ENCODE measurements at regions not wholly inside any gene's neighbourhood (a gene's known extent, or its start where the extent isn't known, plus 50 kb on each side); places are given as distances from the start of the nearest gene placed in this dataset.

GRCh38 chr3:184450547-184450946 lies 70.7 kb downstream of the CHRD start:
- no peak for TF ChIP-seq CTCF (IDR thresholded peaks at IDR 0.05; ENCODE audit: low read depth, low read length, poor library complexity, severe bottlenecking)
- TF ChIP-seq EZH2phosphoT487 (IDR thresholded peaks at IDR 0.05; ENCODE audit: borderline replicate concordance, low read length) = no peak
- Histone ChIP-seq H3K4me1 (ENCODE audit: control insufficient read depth, low read length) (no peaks in the 10 kb centered on the region), H3K27me3 (ENCODE audit: control insufficient read depth, low read length) (0 out of 2 replicates have a peak, but pooled peaks cover 1% of the 10 kb centered on the region), H3K4me2 (ENCODE audit: low read length) (no peak overlapping the region), H3K36me3 (ENCODE audit: control insufficient read depth, low read length) (no peaks in the 10 kb centered on the region), H3K9me2 (replicated peaks; ENCODE audit: control insufficient read depth, low read length) (no peaks in the 10 kb centered on the region), H3K27ac (ENCODE audit: low read depth, low read length) (no peak overlapping the region), H3K9me3 (ENCODE audit: control insufficient read depth, insufficient read depth, low read length) (no peaks in the 10 kb centered on the region), H3K79me2 (ENCODE audit: control insufficient read depth, low read length) (no peaks in the 10 kb centered on the region), H4K20me1 (ENCODE audit: control insufficient read depth, insufficient read depth, low read depth, low read length) (no peaks in the 10 kb centered on the region), H3K4me3 (ENCODE audit: low read length) (no peak overlapping the region), H3F3A (ENCODE audit: control insufficient read depth, insufficient read depth) (no peaks in the 10 kb centered on the region)

GRCh38 chr3:184453296-184453695 lies 73.4 kb downstream of the CHRD start:
- H3K4me1 ChIP-seq (ENCODE audit: control insufficient read depth, low read length) = no peaks in the 10 kb centered on the region
- no peak overlapping the region for H3K4me2 ChIP-seq (ENCODE audit: low read length)
- no peaks in the 10 kb centered on the region for H4K20me1 ChIP-seq (ENCODE audit: control insufficient read depth, insufficient read depth, low read depth, low read length)
- peaks cover 6% of the 10 kb centered on the region; the same call in 1 of the 2 replicates for H3K27me3 ChIP-seq (ENCODE audit: control insufficient read depth, low read length)
- no peaks in the 10 kb centered on the region for H3K9me2 ChIP-seq (replicated peaks; ENCODE audit: control insufficient read depth, low read length)
- H3K27ac ChIP-seq (ENCODE audit: low read depth, low read length) = no peak overlapping the region
- no peaks in the 10 kb centered on the region for H3K9me3 ChIP-seq (ENCODE audit: control insufficient read depth, insufficient read depth, low read length)
- TF ChIP-seq CTCF (IDR thresholded peaks at IDR 0.05; ENCODE audit: low read depth, low read length, poor library complexity, severe bottlenecking) (no peak), EZH2phosphoT487 (IDR thresholded peaks at IDR 0.05; ENCODE audit: borderline replicate concordance, low read length) (no peak)
- H3F3A ChIP-seq (ENCODE audit: control insufficient read depth, insufficient read depth) = no peaks in the 10 kb centered on the region
- no peaks in the 10 kb centered on the region for H3K79me2 ChIP-seq (ENCODE audit: control insufficient read depth, low read length)
- H3K36me3 ChIP-seq (ENCODE audit: control insufficient read depth, low read length) = no peaks in the 10 kb centered on the region
- no peak overlapping the region for H3K4me3 ChIP-seq (ENCODE audit: low read length)

- TF ChIP-seq CTCF (IDR thresholded peaks at IDR 0.05; ENCODE audit: low read depth, low read length, poor library complexity, severe bottlenecking) (no peak), EZH2phosphoT487 (IDR thresholded peaks at IDR 0.05; ENCODE audit: borderline replicate concordance, low read length) (no peak)
- no peaks in the 10 kb centered on the region for H3F3A ChIP-seq (ENCODE audit: control insufficient read depth, insufficient read depth)
Measured at GRCh38 chr3:184455991-184456390, 76.1 kb downstream of the CHRD start.

More at GRCh38 chr3:184455991-184456390, 76.1 kb downstream of the CHRD start:
- Histone ChIP-seq H4K20me1 (ENCODE audit: control insufficient read depth, insufficient read depth, low read depth, low read length) (no peaks in the 10 kb centered on the region), H3K79me2 (ENCODE audit: control insufficient read depth, low read length) (no peaks in the 10 kb centered on the region), H3K9me2 (replicated peaks; ENCODE audit: control insufficient read depth, low read length) (no peaks in the 10 kb centered on the region), H3K4me3 (ENCODE audit: low read length) (no peak overlapping the region), H3K4me2 (ENCODE audit: low read length) (no peak overlapping the region), H3K4me1 (ENCODE audit: control insufficient read depth, low read length) (no peaks in the 10 kb centered on the region), H3K36me3 (ENCODE audit: control insufficient read depth, low read length) (no peaks in the 10 kb centered on the region), H3K27me3 (ENCODE audit: control insufficient read depth, low read length) (peaks cover 6% of the 10 kb centered on the region; the same call in 1 of the 2 replicates), H3K9me3 (ENCODE audit: control insufficient read depth, insufficient read depth, low read length) (no peaks in the 10 kb centered on the region), H3K27ac (ENCODE audit: low read depth, low read length) (no peak overlapping the region)
